ENCODE measurements at regions not wholly inside any gene's neighbourhood (a gene's known extent, or its start where the extent isn't known, plus 50 kb on each side); places are given as distances from the start of the nearest gene placed in this dataset.

- no peaks in the 10 kb centered on the region for H3K36me3 Mint-ChIP-seq (ENCODE audit: low read depth)
- Histone ChIP-seq H3F3A (replicated peaks; ENCODE audit: low read depth) (no peaks in the 10 kb centered on the region), H3K4me3 (no peak overlapping the region), H3K36me3 (ENCODE audit: insufficient read depth) (no peaks in the 10 kb centered on the region), H3K27ac (ENCODE audit: low read depth) (no peak overlapping the region), H3K4me2 (no peak overlapping the region), H3K27me3 (ENCODE audit: insufficient read depth) (no peaks in the 10 kb centered on the region), H2AFZ (no peak overlapping the region), H3K4me1 (ENCODE audit: insufficient read depth) (no peaks in the 10 kb centered on the region), H4K20me1 (replicated peaks; ENCODE audit: insufficient read depth) (no peaks in the 10 kb centered on the region), H3K9me2 (ENCODE audit: insufficient read depth) (no peaks in the 10 kb centered on the region), H3K79me2 (replicated peaks; ENCODE audit: insufficient read depth) (no peaks in the 10 kb centered on the region)
- no peak overlapping the region for H3K27ac Mint-ChIP-seq
- ATAC-seq = no peak
- TF ChIP-seq ETS1 (IDR thresholded peaks at IDR 0.05) (no peak), EZH2phosphoT487 (IDR thresholded peaks at IDR 0.05; ENCODE audit: unreplicated experiment) (no peak), STAT1 (IDR thresholded peaks at IDR 0.05; ENCODE audit: unreplicated experiment) (no peak), ZNF114 (CRISPR knock-in tag; IDR thresholded peaks at IDR 0.05) (no peak), EZH2 (IDR thresholded peaks at IDR 0.05; ENCODE audit: low read depth, unreplicated experiment) (no peak), JUNB (IDR thresholded peaks at IDR 0.05; ENCODE audit: unreplicated experiment) (no peak), REST (IDR thresholded peaks at IDR 0.05; ENCODE audit: unreplicated experiment) (no peak), NANOG (IDR thresholded peaks at IDR 0.05; ENCODE audit: borderline replicate concordance) (no peak), CTCF (conservative IDR thresholded peaks at IDR 0.05; ENCODE audit: low read depth in 2 of 2) (no peak), ZNF331 (CRISPR knock-in tag; IDR thresholded peaks at IDR 0.05; ENCODE audit: low read depth) (no peak), ZNF462 (CRISPR knock-in tag; IDR thresholded peaks at IDR 0.05) (no peak), POLR2AphosphoS5 (IDR thresholded peaks at IDR 0.05; ENCODE audit: low read depth) (no peak), CREB1 (CRISPR knock-in tag; IDR thresholded peaks at IDR 0.05; ENCODE audit: low read depth) (no peak)
- no peak for DNase-seq (ENCODE audit: low spot score)
- H3K4me3 Mint-ChIP-seq = no peak overlapping the region
- H3K4me1 Mint-ChIP-seq = no peaks in the 10 kb centered on the region
- no peaks in the 10 kb centered on the region for H3K9me3 Mint-ChIP-seq
- no peaks in the 10 kb centered on the region for H3K27me3 Mint-ChIP-seq (ENCODE audit: insufficient read depth, low read depth, poor library complexity)
Measured at GRCh38 chrX:5724123-5724522, 504.5 kb downstream of the NLGN4X start.
